Middle frontal gyrus (tissue), 1 donor: ENCODE measurements at regions not wholly inside any gene's neighbourhood (a gene's known extent, or its start where the extent isn't known, plus 50 kb on each side); places are given as distances from the start of the nearest gene placed in this dataset.

Experiments used
- DNase-seq: peaks from one replicate; pipeline ENCODE4 v3.0.0-alpha.2; 2015; ENCODE audit warnings: low spot score; ENCODE audit errors: extremely low spot score

DNA sequence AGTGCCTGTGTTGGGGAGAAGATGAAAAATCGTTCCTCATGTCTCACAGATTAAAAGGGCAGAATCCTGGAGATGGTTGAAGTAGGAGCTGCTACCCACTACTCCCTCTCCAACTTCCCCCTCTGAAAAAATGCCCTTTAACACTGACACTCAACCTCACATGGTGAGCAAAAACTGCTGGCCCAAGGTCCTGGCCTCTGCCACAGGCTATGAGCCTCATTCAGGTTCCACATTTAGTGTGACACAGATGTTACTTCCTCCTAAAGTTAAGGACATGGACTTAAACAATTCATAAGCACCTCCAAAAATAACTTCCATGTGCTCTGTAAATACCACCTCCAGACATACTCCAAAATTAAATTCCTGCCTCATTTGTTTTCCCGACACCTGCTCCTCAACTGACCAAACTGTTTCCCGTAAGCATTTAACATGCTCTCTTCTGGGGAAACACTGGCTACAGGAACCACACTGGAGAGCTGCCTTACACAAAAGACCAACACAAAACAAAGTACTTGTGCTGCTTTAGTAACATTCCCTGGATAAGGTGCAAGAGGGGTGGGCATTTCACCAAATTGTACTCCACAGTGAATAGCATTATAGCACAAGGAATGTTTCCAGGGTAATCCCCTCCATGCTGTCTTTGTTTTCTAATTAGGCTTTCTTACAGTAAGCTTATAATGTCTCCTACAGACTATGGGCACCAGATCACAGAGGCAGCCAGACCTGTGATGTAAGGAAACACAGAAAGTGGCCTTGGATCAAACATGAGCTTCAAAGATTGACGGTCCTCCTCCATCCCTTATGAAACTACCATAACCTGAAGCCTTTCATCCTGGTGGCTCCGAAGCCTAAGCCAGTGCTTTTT, 57.0 kb downstream of the PHLDA1 start:
- no peak for DNase-seq

DNA sequence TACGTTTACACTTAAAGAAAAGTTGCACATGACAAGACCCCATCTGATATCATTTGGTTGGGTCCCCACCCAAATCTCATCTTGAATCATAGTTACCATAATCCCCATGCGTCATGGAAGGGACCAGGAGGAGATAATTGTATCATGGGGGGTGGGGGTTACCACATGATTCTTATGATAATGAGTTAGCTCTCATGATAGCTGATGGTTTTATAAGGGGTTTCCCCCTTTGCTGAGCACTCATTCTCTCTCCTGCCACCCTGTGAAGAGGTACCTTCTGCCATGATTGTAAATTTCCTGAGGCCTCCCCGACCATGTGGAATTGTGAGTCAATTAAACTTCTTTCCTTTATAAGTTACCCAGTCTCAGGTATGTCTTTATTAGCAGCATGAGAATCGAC, 60.3 kb downstream of the PHLDA1 start:
- no peak for DNase-seq

GRCh38 chr12:75970310-75970709, 61.3 kb downstream of the PHLDA1 start:
- no peak for DNase-seq

GRCh38 chr12:75969768-75970167, 61.8 kb downstream of the PHLDA1 start:
- no peak for DNase-seq

- DNase-seq: no peak
Observed at GRCh38 chr12:75965661-75966060, 65.9 kb downstream of the PHLDA1 start.

DNA sequence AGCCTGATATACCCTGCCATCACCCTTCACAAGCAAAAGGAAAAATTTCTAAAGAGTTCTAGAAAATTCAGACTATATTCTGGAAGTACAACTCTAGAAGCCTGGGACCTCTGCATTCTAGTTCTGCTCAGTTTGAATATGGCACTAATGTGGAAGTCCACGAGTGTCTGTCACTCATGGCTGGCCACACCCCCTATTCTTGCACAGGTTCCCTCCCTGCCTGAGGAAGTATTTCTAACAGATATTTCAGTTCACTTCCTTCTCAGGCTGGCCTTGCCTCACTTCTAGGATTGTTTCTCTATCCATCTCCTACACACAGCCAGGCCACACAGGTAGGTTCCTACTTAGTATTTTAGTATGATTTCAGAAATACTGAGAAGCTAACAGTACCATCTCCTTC, 67.4 kb downstream of the PHLDA1 start:
- no peak for DNase-seq

- DNase-seq: no peak
Observed at GRCh38 chr12:75961878-75962277, 69.7 kb downstream of the PHLDA1 start.

GRCh38 chr12:75960954-75961661, 70.5 kb downstream of the PHLDA1 start:
- DNase-seq: no peak

DNA sequence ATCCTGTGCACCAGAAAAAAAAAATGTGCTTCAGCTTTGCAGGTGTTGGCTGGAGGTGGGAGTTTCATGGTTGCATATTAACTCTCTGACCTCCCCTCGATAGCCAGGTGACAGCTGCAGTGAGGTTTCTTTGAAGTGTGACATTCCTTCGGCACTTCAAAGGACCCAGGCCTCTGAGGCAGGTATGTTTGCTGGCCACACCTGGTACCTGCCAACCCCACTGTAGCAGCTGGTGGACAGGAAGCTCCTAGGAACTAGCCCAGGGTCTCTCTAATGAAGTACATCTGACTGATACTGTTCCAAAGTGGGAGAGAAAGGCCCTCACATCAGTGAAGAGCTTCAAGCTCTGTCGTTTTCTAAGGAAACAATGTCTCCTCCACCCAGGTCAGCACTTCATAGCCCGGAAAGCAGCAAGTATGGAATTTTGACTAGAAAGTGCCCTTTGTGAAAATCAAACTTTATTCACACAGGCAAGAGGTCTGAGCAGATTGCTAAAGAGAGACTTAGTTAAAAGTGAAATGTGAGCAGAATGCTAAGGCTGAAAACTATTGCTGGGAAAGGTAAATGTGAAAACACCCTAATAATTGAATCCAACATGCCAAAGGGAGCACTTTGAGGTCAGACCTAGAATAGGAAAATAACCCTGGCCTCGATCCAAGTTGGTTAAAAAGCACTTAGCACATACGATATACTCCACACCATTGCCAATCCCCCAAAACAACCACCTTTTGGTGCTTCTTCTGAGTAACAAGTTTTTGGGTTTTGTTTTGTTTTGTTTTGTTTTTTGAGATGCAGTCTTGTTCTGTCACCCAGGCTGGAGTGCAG, 71.3 kb downstream of the PHLDA1 start:
- DNase-seq: no peak

DNA sequence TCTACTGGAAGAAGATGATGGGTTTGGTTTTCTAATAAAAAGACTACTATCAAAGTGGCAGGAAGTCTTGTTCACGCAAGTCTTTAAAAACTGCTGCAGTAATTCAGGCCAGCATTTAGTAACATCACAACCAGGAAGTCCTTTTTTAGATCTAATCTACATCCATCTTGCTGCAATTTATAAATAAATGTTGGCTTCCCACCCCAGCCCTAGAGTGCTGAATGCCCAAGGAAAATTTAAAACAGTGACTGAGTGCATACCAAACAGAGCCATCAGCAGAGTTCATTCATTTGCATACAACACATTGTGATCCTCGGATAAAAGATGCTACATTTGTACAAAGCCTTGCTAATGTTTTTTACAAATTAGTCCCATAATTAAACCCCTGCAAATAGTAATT, 72.1 kb downstream of the PHLDA1 start:
- no peak for DNase-seq

DNA sequence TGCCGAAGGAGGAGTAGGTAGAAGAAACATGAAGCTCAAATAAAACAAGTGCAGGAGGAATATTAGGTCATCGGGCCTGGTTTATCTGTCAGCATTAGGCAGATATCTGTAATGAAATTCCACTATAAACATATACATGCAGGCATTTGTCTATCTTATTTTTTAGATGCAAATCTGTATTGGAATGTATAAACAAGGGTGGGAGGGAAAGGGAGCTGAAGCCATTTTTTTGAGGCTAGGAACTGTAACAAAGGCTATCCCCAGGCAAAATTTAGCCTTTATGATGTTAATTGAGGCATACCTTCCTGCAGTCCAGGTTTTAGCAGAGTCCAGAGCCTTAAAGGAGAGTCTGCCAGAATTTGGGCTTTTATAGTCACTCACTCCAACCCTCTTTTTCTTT, 72.5 kb downstream of the PHLDA1 start:
- no peak for DNase-seq

DNA sequence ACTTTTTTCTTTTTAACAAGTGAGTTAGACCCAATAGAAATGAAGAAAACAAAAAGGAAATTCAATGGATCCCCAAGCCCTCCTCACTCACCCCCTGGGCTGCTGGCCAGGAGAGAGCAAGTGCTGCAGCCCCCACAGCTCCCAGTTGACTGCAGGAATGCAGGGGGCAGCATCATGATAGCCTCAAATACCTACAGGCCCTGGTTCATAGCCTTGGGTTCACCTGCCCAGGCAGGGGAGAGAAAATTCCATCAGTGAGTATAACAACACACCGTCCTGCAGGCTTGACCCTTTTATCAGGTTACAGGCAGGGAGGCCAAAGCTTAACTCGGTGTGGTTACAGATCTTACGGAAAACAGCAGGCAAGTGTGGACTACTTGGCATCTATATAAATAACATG, 76.3 kb downstream of the PHLDA1 start:
- no peak for DNase-seq

DNA sequence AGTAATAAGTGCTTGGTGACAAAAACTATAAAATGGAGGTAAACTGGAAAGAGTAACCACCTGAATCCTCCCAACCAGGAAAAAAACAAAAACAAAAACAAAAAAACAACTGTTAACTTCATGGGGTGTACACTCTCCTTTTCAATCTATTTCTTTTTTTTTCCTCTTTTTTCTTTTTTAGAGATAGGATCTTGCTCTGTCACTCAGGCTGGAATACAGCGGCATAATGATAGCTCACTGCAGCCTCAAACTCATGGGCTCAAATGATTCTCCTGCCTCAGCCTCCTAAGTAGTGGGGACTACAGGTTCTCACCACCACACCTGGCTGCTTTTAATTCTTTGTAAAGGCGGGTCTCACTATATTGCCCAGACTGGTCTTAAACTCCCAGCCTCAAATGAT, 76.8 kb downstream of the PHLDA1 start:
- DNase-seq: no peak

DNA sequence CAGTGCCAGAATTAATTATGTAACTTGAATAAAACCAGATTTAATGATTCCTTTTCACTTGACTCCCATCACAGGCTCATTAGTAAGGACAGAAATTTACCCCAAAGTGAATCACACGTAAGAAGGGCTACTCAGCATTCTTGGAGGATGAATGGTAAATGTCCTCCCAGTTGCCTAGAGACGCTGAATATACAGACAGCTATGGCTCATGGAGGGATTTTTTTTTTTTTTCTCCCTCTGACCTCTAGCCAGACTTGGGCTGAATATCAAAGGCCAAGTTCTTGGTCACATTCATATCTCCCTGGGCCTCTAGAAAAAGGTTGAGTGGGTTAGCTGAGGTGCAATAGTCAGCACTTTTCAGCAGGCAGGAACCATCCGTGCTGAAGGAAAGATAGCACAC, 77.5 kb downstream of the PHLDA1 start:
- DNase-seq: no peak

- no peak for DNase-seq
Observed at GRCh38 chr12:75953312-75953906, 78.2 kb downstream of the PHLDA1 start.

- DNase-seq: no peak
Observed at GRCh38 chr12:75951399-75952278, 79.9 kb downstream of the PHLDA1 start.

GRCh38 chr12:75947156-75947723, 84.3 kb downstream of the PHLDA1 start:
- no peak for DNase-seq

GRCh38 chr12:75945581-75945980, 86.0 kb downstream of the PHLDA1 start:
- DNase-seq: no peak

- no peak for DNase-seq
Observed at GRCh38 chr12:75944905-75945432, 86.6 kb downstream of the PHLDA1 start.
